ENCODE measurements at regions not wholly inside any gene's neighbourhood (a gene's known extent, or its start where the extent isn't known, plus 50 kb on each side); places are given as distances from the start of the nearest gene placed in this dataset.

DNA sequence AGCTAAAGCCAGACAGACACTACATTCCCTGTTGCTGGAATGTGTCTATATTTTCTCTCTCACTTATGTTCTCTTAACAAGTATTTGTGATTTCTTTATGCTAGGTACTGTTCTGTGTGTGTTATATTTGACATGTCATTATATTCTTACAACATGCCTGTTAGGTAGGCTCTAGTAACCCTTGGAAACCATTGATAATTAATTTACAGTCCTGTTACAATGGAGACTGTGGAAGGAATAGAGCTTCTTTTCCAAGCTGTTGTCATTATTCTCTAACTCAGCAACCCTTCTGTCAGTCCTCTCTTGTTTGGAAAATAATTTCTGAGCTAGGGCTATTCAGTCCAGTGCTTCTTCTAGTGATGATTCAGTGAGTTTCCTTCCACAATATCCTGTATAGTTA, 419.1 kb upstream of the BOD1L1 start:
- TF ChIP-seq, protein P1, sequence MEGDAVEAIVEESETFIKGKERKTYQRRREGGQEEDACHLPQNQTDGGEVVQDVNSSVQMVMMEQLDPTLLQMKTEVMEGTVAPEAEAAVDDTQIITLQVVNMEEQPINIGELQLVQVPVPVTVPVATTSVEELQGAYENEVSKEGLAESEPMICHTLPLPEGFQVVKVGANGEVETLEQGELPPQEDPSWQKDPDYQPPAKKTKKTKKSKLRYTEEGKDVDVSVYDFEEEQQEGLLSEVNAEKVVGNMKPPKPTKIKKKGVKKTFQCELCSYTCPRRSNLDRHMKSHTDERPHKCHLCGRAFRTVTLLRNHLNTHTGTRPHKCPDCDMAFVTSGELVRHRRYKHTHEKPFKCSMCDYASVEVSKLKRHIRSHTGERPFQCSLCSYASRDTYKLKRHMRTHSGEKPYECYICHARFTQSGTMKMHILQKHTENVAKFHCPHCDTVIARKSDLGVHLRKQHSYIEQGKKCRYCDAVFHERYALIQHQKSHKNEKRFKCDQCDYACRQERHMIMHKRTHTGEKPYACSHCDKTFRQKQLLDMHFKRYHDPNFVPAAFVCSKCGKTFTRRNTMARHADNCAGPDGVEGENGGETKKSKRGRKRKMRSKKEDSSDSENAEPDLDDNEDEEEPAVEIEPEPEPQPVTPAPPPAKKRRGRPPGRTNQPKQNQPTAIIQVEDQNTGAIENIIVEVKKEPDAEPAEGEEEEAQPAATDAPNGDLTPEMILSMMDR (IDR thresholded peaks at IDR 0.05) = no peak
- no peak for TF ChIP-seq POLR2A (IDR thresholded peaks at IDR 0.05)
